ENCODE measurements at regions not wholly inside any gene's neighbourhood (a gene's known extent, or its start where the extent isn't known, plus 50 kb on each side); places are given as distances from the start of the nearest gene placed in this dataset.

DNA sequence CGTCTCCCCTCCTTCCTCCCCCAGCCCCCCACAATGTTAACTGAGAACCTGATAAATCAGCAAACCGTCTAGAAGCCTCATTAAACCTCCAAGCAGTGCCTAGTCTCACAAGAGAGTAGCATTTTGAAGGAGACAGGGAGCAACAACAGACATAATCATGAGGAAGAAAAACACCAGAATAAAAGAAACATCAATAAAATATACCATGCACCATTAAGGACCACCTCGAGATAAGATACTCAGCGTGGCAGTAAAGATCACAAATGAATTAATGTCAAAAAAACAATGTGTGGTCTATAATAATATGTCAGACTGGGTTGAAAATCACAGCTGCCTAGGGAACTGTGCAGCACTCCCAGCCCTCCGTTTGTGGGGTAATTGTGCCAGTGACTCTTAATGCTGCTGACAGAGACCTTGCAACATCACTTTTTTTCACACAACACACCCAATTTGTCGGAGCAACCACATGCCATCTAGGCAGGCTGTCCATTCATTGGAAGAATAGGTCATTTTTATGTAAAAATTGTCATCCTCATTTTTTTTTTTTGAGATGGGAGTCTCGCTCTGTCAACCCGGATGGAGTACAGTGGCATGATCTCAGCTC is 450.8 kb upstream of the WWC1 start:
- TF ChIP-seq, protein P1, sequence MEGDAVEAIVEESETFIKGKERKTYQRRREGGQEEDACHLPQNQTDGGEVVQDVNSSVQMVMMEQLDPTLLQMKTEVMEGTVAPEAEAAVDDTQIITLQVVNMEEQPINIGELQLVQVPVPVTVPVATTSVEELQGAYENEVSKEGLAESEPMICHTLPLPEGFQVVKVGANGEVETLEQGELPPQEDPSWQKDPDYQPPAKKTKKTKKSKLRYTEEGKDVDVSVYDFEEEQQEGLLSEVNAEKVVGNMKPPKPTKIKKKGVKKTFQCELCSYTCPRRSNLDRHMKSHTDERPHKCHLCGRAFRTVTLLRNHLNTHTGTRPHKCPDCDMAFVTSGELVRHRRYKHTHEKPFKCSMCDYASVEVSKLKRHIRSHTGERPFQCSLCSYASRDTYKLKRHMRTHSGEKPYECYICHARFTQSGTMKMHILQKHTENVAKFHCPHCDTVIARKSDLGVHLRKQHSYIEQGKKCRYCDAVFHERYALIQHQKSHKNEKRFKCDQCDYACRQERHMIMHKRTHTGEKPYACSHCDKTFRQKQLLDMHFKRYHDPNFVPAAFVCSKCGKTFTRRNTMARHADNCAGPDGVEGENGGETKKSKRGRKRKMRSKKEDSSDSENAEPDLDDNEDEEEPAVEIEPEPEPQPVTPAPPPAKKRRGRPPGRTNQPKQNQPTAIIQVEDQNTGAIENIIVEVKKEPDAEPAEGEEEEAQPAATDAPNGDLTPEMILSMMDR (conservative IDR thresholded peaks at IDR 0.05; ENCODE audit: low read length): no peak
- no peak for TF ChIP-seq EZH2phosphoT487 (IDR thresholded peaks at IDR 0.05; ENCODE audit: borderline replicate concordance, low read depth, low read length)
